HepG2 (cell line): ENCODE measurements at regions not wholly inside any gene's neighbourhood (a gene's known extent, or its start where the extent isn't known, plus 50 kb on each side); places are given as distances from the start of the nearest gene placed in this dataset.

ENCODE experiments used
- ARNT ChIP-seq: fragments of 450-650 bp; IDR thresholded peaks from 2 replicates; pipeline ENCODE4 v1.6.1; 2017
- CEBPB ChIP-seq: IDR thresholded peaks from 2 replicates; pipeline ENCODE4 v1.6.1; 2011; ENCODE audit warnings: low read depth, low read length, improper control_type of control experiment, borderline replicate concordance
- CTCF ChIP-seq: sonication (generic); formaldehyde crosslinking; IDR thresholded peaks from 2 replicates; pipeline ENCODE4 v1.5.0; 2020; ENCODE audit warnings: mild to moderate bottlenecking, missing genetic modification reagents, moderate library complexity
- EZH2 ChIP-seq: conservative IDR thresholded peaks from 2 replicates; pipeline ENCODE4 v1.6.1; 2012; ENCODE audit warnings: mild to moderate bottlenecking, low read depth, low read length, moderate library complexity
- NR2C2 ChIP-seq: sonication (generic); formaldehyde crosslinking; IDR thresholded peaks from 2 replicates; pipeline ENCODE4 v1.4.0; 2020; ENCODE audit warnings: missing genetic modification reagents, mild to moderate bottlenecking, moderate library complexity, borderline replicate concordance
- SALL2 ChIP-seq: sonication (generic); formaldehyde crosslinking; IDR thresholded peaks from 2 replicates; pipeline ENCODE4 v1.8.1; 2023; ENCODE audit warnings: mild to moderate bottlenecking, missing genetic modification reagents, inconsistent platforms
- ZNF143 ChIP-seq: sonication (generic); formaldehyde crosslinking; IDR thresholded peaks from 2 replicates; pipeline ENCODE4 v1.4.0; 2020; ENCODE audit warnings: missing genetic modification reagents

GRCh38 chr13:50651922-50652321 lies 191.6 kb downstream of the DLEU7 start:
- no peak for TF ChIP-seq ZNF143 (CRISPR knock-in tag)
- TF ChIP-seq EZH2: no peak
- no peak for TF ChIP-seq SALL2 (CRISPR knock-in tag)
- no peak for TF ChIP-seq CTCF (CRISPR knock-in tag)
- TF ChIP-seq NR2C2: no peak
- TF ChIP-seq ARNT: no peak
- TF ChIP-seq CEBPB: no peak
